Neural progenitor cell (in vitro differentiated cells): ENCODE measurements at regions not wholly inside any gene's neighbourhood (a gene's known extent, or its start where the extent isn't known, plus 50 kb on each side); places are given as distances from the start of the nearest gene placed in this dataset.

Experiments used
- CTCF ChIP-seq: fragments of 200-600 bp; sonication (generic); IDR thresholded peaks from 2 replicates; pipeline ENCODE4 v1.5.1; 2017; ENCODE audit warnings: antibody characterized with exemption, mild to moderate bottlenecking
- EZH2 ChIP-seq: fragments of 200-600 bp; sonication (generic); IDR thresholded peaks from 2 replicates; pipeline ENCODE4 v1.6.1; 2017; ENCODE audit warnings: antibody characterized with exemption, mild to moderate bottlenecking, moderate library complexity
- EZH2phosphoT487 ChIP-seq: fragments of 200-600 bp; sonication (generic); IDR thresholded peaks from 2 replicates; pipeline ENCODE4 v1.6.1; 2017; ENCODE audit warnings: antibody characterized with exemption

GRCh38 chr7:25431956-25432450, 203.7 kb upstream of the NPVF start:
- TF ChIP-seq CTCF (no peak), EZH2phosphoT487 (no peak), EZH2 (no peak)
